Endothelial cell of umbilical vein (primary cell): ENCODE measurements at regions not wholly inside any gene's neighbourhood (a gene's known extent, or its start where the extent isn't known, plus 50 kb on each side); places are given as distances from the start of the nearest gene placed in this dataset.

Source experiments
- BruUV-seq: library from RNA; stranded (reverse); fragments of 400-500 nt; replicated peaks from 2 replicates; lab custom pipeline; 2021; lab: Mats Ljungman, UMichigan
- CTCF ChIA-PET: fragments of 300-600, 350-600 bp; sonication (Branson Sonifier 250); formaldehyde crosslinking; loops from one replicate; lab custom pipeline; 2021; ENCODE audit warnings: antibody characterized with exemption, inconsistent platforms; lab: Charles Lee
- POLR2A ChIA-PET: fragments of 300-600, 350-600 bp; sonication (Branson Sonifier 250); formaldehyde crosslinking; loops from one replicate; lab custom pipeline; 2021; ENCODE audit warnings: antibody characterized with exemption, inconsistent platforms; lab: Charles Lee
- DNase-seq: peaks from one replicate; pipeline ENCODE4 v3.0.0-alpha.2; 2011; ENCODE audit warnings: low read depth, low spot score
- FAIRE-seq: peaks from 2 replicates; lab custom pipeline; 2011; peaks lifted over from hg19 to GRCh38; lab: Jason Lieb, UNC
- H2AFZ ChIP-seq: 2 replicates; pipeline ENCODE4 v1.6.0; 2012; ENCODE audit warnings: low read depth, low read length, control low read depth, inconsistent platforms
- H3K27ac ChIP-seq: 2 replicates; pipeline ENCODE4 v1.5.1; 2011; ENCODE audit warnings: low read depth, mild to moderate bottlenecking, control low read depth, low read length, moderate library complexity; ENCODE audit not compliant: insufficient read depth
- H3K27me3 ChIP-seq, 2 experiments: 2 replicates each; pipeline versions ENCODE4 v1.6.0 to v1.6.1; 2011; ENCODE audit warnings: low read length in 2 of 2, mixed read lengths in 1 of 2; ENCODE audit not compliant: control insufficient read depth in 2 of 2, insufficient read depth in 2 of 2
- H3K36me3 ChIP-seq, 2 experiments: 2 replicates in 1 of 2; 3 replicates in 1 of 2; pipeline ENCODE4 v1.5.1; 2011; ENCODE audit warnings: low read length in 2 of 2, mild to moderate bottlenecking in 1 of 2, moderate library complexity in 1 of 2; ENCODE audit not compliant: control insufficient read depth in 2 of 2, insufficient read depth in 2 of 2; ENCODE audit errors: extremely low read depth in 1 of 2
- H3K4me1 ChIP-seq: 3 replicates; pipeline ENCODE4 v1.5.1; 2011; ENCODE audit warnings: mild to moderate bottlenecking, low read length; ENCODE audit not compliant: control insufficient read depth, insufficient read depth; ENCODE audit errors: extremely low read depth
- H3K4me2 ChIP-seq: 2 replicates; pipeline ENCODE4 v1.6.1; 2011; ENCODE audit warnings: low read length, control low read depth, mixed read lengths; ENCODE audit not compliant: insufficient read depth
- H3K4me3 ChIP-seq, 3 experiments: fragments of 200-600 bp in 1 of 3; sonication (generic), shearing (Covaris generic) in 1 of 3; replicated peaks in 1 of 3; 2 replicates each; pipeline ENCODE4 v1.5.1; 2011 to 2016; ENCODE audit warnings: control low read depth in 3 of 3, low read length in 3 of 3, mild to moderate bottlenecking in 2 of 3, inconsistent platforms in 1 of 3, low read depth in 1 of 3, moderate library complexity in 1 of 3; ENCODE audit not compliant: insufficient read depth in 1 of 3
- H3K79me2 ChIP-seq: 2 replicates; pipeline ENCODE4 v1.6.0; 2012; ENCODE audit warnings: low read length, inconsistent platforms; ENCODE audit not compliant: control insufficient read depth, insufficient read depth
- H3K9ac ChIP-seq: replicated peaks from 2 replicates; pipeline ENCODE3; 2011; ENCODE audit warnings: low read length, control low read depth; ENCODE audit not compliant: insufficient read depth; ENCODE audit errors: extremely low read depth
- H3K9me1 ChIP-seq: replicated peaks from 3 replicates; pipeline ENCODE4 v1.6.0; 2011; ENCODE audit warnings: mild to moderate bottlenecking, low read length; ENCODE audit not compliant: control insufficient read depth, insufficient read depth; ENCODE audit errors: extremely low read depth
- H3K9me3 ChIP-seq: replicated peaks from 2 replicates; pipeline ENCODE4 v1.5.1; 2012; ENCODE audit warnings: low read length, inconsistent platforms; ENCODE audit not compliant: control insufficient read depth, insufficient read depth
- H4K20me1 ChIP-seq: replicated peaks from 2 replicates; pipeline ENCODE3; 2011; ENCODE audit warnings: mild to moderate bottlenecking, low read length; ENCODE audit not compliant: control insufficient read depth, insufficient read depth; ENCODE audit errors: extremely low read depth
- EZH2 ChIP-seq: IDR thresholded peaks from 2 replicates; pipeline ENCODE4 v1.6.1; 2012; ENCODE audit warnings: borderline replicate concordance, low read depth, mild to moderate bottlenecking, moderate library complexity, low read length, inconsistent platforms; ENCODE audit not compliant: severe bottlenecking
- FOS ChIP-seq: IDR thresholded peaks from 2 replicates; pipeline ENCODE4 v1.6.1; 2011; ENCODE audit warnings: mild to moderate bottlenecking, low read length, moderate library complexity, borderline replicate concordance; ENCODE audit not compliant: insufficient read depth
- GATA2 ChIP-seq: IDR thresholded peaks from 2 replicates; pipeline ENCODE4 v1.7.0; 2011; ENCODE audit warnings: low read depth, mild to moderate bottlenecking, moderate library complexity, mixed read lengths, low read length; ENCODE audit not compliant: insufficient read length, insufficient read depth
- JUN ChIP-seq: IDR thresholded peaks from 2 replicates; pipeline ENCODE4 v1.6.1; 2011; ENCODE audit warnings: borderline replicate concordance, low read depth; ENCODE audit not compliant: insufficient read length, insufficient read depth
- MYC ChIP-seq: IDR thresholded peaks from one replicate; pipeline ENCODE4 v1.6.1; 2011; ENCODE audit warnings: mild to moderate bottlenecking, low read depth, low read length
- POLR2A ChIP-seq: IDR thresholded peaks from 2 replicates; pipeline ENCODE4 v1.6.1; 2012; ENCODE audit warnings: low read depth, mild to moderate bottlenecking, control low read depth, low read length
- POLR2AphosphoS5 ChIP-seq: IDR thresholded peaks from 2 replicates; pipeline ENCODE4 v1.6.1; 2012; ENCODE audit warnings: low read depth, mild to moderate bottlenecking, control low read depth, low read length, moderate library complexity; ENCODE audit not compliant: insufficient read depth
- dilution Hi-C: fragments of 300-500 bp; cut with MboI; formaldehyde crosslinking; loops from one replicate; pipeline ENCODE4 v1.15.0; 2019; ENCODE audit warnings: low sequenced_read_pairs; ENCODE audit not compliant: extremely low pct_ligation_motif_present
- intact Hi-C: fragments of 100-400 bp; cut with micrococcal nuclease; formaldehyde crosslinking; loops from one replicate; pipeline ENCODE4 v1.10.0; 2022
- TF ChIP-seq, protein P1 (sequence below): IDR thresholded peaks from 2 replicates; pipeline ENCODE4 v1.6.1; 2011; ENCODE audit not compliant: insufficient read depth, insufficient read length
- TF ChIP-seq, protein P2 (sequence below), 2 donors: IDR thresholded peaks; 1 replicate in 1 of 2; 2 replicates in 1 of 2; pipeline ENCODE4 v1.5.1; 2011; ENCODE audit warnings: low read length in 2 of 2, mild to moderate bottlenecking in 2 of 2, moderate library complexity in 2 of 2, control low read depth in 1 of 2, inconsistent platforms in 1 of 2, low read depth in 1 of 2; ENCODE audit not compliant: insufficient read depth in 1 of 2; ENCODE audit errors: extremely low read depth in 1 of 2

DNA sequence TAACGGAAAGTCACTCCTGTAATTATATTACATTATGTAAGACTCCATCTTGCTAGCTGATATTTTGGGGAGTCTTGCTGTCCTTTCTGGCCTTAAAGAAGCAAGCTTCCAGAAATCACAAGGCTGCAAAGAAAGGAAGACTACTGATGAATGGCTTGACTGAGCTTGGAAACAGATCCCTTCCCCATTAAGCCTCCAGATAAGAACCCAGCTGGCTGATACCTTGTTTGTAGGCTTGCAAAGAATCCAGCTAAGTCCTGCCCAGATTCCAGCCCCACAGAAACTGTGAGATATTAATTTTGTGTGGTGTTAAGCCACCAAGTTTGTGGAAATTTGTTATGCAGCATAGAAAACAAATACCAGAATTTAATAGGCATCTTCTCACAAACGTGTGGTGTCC lies 49.9 kb upstream of the TMEM106B start:
- DNase-seq (no peak), FAIRE-seq (no peak)
- no peaks in the 10 kb centered on the region for H3K36me3 ChIP-seq
- no peak for TF ChIP-seq GATA2
- TF ChIP-seq JUN: no peak
- TF ChIP-seq, protein P1, sequence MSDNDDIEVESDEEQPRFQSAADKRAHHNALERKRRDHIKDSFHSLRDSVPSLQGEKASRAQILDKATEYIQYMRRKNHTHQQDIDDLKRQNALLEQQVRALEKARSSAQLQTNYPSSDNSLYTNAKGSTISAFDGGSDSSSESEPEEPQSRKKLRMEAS: no peak
- no peak for TF ChIP-seq MYC
- TF ChIP-seq, protein P2, sequence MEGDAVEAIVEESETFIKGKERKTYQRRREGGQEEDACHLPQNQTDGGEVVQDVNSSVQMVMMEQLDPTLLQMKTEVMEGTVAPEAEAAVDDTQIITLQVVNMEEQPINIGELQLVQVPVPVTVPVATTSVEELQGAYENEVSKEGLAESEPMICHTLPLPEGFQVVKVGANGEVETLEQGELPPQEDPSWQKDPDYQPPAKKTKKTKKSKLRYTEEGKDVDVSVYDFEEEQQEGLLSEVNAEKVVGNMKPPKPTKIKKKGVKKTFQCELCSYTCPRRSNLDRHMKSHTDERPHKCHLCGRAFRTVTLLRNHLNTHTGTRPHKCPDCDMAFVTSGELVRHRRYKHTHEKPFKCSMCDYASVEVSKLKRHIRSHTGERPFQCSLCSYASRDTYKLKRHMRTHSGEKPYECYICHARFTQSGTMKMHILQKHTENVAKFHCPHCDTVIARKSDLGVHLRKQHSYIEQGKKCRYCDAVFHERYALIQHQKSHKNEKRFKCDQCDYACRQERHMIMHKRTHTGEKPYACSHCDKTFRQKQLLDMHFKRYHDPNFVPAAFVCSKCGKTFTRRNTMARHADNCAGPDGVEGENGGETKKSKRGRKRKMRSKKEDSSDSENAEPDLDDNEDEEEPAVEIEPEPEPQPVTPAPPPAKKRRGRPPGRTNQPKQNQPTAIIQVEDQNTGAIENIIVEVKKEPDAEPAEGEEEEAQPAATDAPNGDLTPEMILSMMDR (IDR thresholded peaks at IDR 0.05; ENCODE audit: extremely low read depth in 1 of 2, insufficient read depth in 1 of 2, low read depth in 1 of 2, low read length in 2 of 2): no peak
- no peak for TF ChIP-seq POLR2AphosphoS5
- TF ChIP-seq POLR2A: no peak
- TF ChIP-seq FOS: no peak
- no peak for TF ChIP-seq EZH2
- no peaks in the 10 kb centered on the region for H3K9me1 ChIP-seq
- no peak overlapping the region for H3K27ac ChIP-seq
- H3K27me3 ChIP-seq: no peaks in the 10 kb centered on the region
- peaks cover 16% of the 10 kb centered on the region for H3K4me1 ChIP-seq
- intact Hi-C loops (loop anchor here (5.0 kb wide), 1 partner anchor 51 kb away; the partner anchor contains the start of gene TMEM106B), dilution Hi-C loops (no loop called here)
- CTCF ChIA-PET: interaction anchor here (1.3 kb wide), 1 partner anchor 21 kb away, joined by 4 read pairs; no protein-coding TSS in a partner anchor
- POLR2A ChIA-PET: no interaction called here
- no peaks in the 10 kb centered on the region for H3K9me3 ChIP-seq
- no TSS peak for BruUV-seq
- no peak overlapping the region for H2AFZ ChIP-seq
- no peak overlapping the region for H3K4me2 ChIP-seq
- H3K9ac ChIP-seq: no peak overlapping the region
- H3K79me2 ChIP-seq: no peaks in the 10 kb centered on the region
- H3K4me3 ChIP-seq: no peak overlapping the region
- no peaks in the 10 kb centered on the region for H4K20me1 ChIP-seq
